ENCODE measurements at regions not wholly inside any gene's neighbourhood (a gene's known extent, or its start where the extent isn't known, plus 50 kb on each side); places are given as distances from the start of the nearest gene placed in this dataset.
A peak's percentile ranks its signal among the peaks of the same experiment; 100 is the strongest.

GRCh38 chr2:145100301-145100700, 580.4 kb upstream of the ZEB2 start:
- DNase-seq: no peak
- no peaks in the 10 kb centered on the region for H3K27me3 ChIP-seq (replicated peaks)
- no peak overlapping the region for H3K4me3 ChIP-seq (ENCODE audit: low read depth, low read length)
- H3K36me3 ChIP-seq (replicated peaks): no peaks in the 10 kb centered on the region
- no peak overlapping the region for H3K27ac ChIP-seq
- TF ChIP-seq, protein P1, sequence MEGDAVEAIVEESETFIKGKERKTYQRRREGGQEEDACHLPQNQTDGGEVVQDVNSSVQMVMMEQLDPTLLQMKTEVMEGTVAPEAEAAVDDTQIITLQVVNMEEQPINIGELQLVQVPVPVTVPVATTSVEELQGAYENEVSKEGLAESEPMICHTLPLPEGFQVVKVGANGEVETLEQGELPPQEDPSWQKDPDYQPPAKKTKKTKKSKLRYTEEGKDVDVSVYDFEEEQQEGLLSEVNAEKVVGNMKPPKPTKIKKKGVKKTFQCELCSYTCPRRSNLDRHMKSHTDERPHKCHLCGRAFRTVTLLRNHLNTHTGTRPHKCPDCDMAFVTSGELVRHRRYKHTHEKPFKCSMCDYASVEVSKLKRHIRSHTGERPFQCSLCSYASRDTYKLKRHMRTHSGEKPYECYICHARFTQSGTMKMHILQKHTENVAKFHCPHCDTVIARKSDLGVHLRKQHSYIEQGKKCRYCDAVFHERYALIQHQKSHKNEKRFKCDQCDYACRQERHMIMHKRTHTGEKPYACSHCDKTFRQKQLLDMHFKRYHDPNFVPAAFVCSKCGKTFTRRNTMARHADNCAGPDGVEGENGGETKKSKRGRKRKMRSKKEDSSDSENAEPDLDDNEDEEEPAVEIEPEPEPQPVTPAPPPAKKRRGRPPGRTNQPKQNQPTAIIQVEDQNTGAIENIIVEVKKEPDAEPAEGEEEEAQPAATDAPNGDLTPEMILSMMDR (IDR thresholded peaks at IDR 0.05; ENCODE audit: low read depth, low read length, missing control alignments): no peak
- in situ Hi-C loops (cut with HindIII; ENCODE audit: low pct_ligation_motif_present, low sequenced_read_pairs): no loop called here

DNA sequence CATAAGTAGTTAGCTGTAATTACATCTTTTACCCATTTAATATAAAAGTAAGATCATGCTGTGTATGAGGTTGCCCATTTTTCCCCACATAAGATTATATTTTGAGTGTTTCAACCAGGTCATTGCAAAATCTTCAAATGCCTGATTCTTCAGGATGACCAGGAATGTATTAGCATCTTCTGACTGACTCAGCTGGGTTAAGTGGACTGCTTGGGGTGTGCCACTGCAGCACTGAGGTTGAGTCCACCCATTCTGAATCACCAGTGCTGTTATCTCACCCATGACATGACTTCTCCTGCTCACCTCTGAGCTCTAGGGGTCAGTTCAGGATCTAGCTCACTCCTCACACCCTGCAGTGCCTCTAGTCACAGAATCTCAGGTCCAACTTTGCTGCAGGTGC, 576.7 kb upstream of the ZEB2 start:
- peak overlapping the region; percentile 72 for H3K27ac ChIP-seq
- in situ Hi-C loops (cut with HindIII; ENCODE audit: low pct_ligation_motif_present, low sequenced_read_pairs): no loop called here
- TF ChIP-seq, protein P1 (IDR thresholded peaks at IDR 0.05; ENCODE audit: low read depth, low read length, missing control alignments): no peak
- no peak overlapping the region for H3K4me3 ChIP-seq (ENCODE audit: low read depth, low read length)
- peak; percentile 77 for DNase-seq
- no peaks in the 10 kb centered on the region for H3K36me3 ChIP-seq (replicated peaks)
- no peaks in the 10 kb centered on the region for H3K27me3 ChIP-seq (replicated peaks)

- peak; percentile 39 for DNase-seq
Measured at GRCh38 chr2:145095641-145096435, 575.9 kb upstream of the ZEB2 start.

GRCh38 chr2:145094370-145094769, 574.5 kb upstream of the ZEB2 start:
- no peak for DNase-seq
- Histone ChIP-seq H3K27ac (peak overlapping the region; percentile 30), H3K27me3 (replicated peaks) (no peaks in the 10 kb centered on the region), H3K4me3 (ENCODE audit: low read depth, low read length) (no peak overlapping the region), H3K36me3 (replicated peaks) (no peaks in the 10 kb centered on the region)
- TF ChIP-seq, protein P1 (IDR thresholded peaks at IDR 0.05; ENCODE audit: low read depth, low read length, missing control alignments): no peak
- in situ Hi-C loops (cut with HindIII; ENCODE audit: low pct_ligation_motif_present, low sequenced_read_pairs): no loop called here

More at GRCh38 chr2:145095641-145096435, 575.9 kb upstream of the ZEB2 start:
- no peaks in the 10 kb centered on the region for H3K27me3 ChIP-seq (replicated peaks)
- in situ Hi-C loops (cut with HindIII; ENCODE audit: low pct_ligation_motif_present, low sequenced_read_pairs): no loop called here
- TF ChIP-seq, protein P1 (IDR thresholded peaks at IDR 0.05; ENCODE audit: low read depth, low read length, missing control alignments): no peak
- peak overlapping the region; percentile 72 for H3K27ac ChIP-seq
- no peaks in the 10 kb centered on the region for H3K36me3 ChIP-seq (replicated peaks)
- no peak overlapping the region for H3K4me3 ChIP-seq (ENCODE audit: low read depth, low read length)

DNA sequence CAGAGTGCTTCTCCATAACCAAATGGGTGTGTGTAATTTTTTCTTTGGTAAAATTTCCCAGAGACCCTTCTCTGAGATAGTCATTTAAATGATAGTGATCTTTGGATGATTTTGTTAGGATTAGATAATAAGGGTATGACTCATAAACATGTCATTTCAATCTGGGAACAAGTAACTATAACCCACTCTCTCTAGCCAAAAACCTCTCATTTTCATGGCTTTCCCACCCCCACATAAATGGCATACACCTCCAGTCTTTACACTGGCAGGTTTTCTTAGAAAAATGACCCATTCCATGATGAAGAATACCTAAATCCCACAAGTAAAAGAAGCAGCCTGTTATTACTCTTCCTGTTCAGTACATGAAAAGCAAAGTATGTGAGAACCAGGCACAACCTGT, 572.0 kb upstream of the ZEB2 start:
- H3K27ac ChIP-seq: peak overlapping the region; percentile 64
- no peak overlapping the region for H3K4me3 ChIP-seq (ENCODE audit: low read depth, low read length)
- TF ChIP-seq, protein P1 (IDR thresholded peaks at IDR 0.05; ENCODE audit: low read depth, low read length, missing control alignments): no peak
- in situ Hi-C loops (cut with HindIII; ENCODE audit: low pct_ligation_motif_present, low sequenced_read_pairs): no loop called here
- no peaks in the 10 kb centered on the region for H3K36me3 ChIP-seq (replicated peaks)
- H3K27me3 ChIP-seq (replicated peaks): no peaks in the 10 kb centered on the region
- DNase-seq: no peak
